Epithelial cell of proximal tubule (primary cell): ENCODE measurements at regions not wholly inside any gene's neighbourhood (a gene's known extent, or its start where the extent isn't known, plus 50 kb on each side); places are given as distances from the start of the nearest gene placed in this dataset.

Experiments used
- DNase-seq: peaks from one replicate; pipeline ENCODE4 v3.0.0-alpha.2; 2011; ENCODE audit warnings: low read depth
- H3K4me3 ChIP-seq: 2 replicates; pipeline ENCODE4 v1.5.1; 2011; ENCODE audit warnings: low read depth, mild to moderate bottlenecking, low read length
- CTCF ChIP-seq: conservative IDR thresholded peaks from 2 replicates; pipeline ENCODE4 v1.5.1; 2012; ENCODE audit warnings: low read depth, mild to moderate bottlenecking, low read length

- H3K4me3 ChIP-seq, result no peak overlapping the region
- TF ChIP-seq CTCF, result no peak
- DNase-seq, result no peak
These were observed 289.0 kb downstream of the LRFN2 start for GRCh38 chr6:40298207-40298606.

- peak; percentile 51 for DNase-seq
- H3K4me3 ChIP-seq, result no peak overlapping the region
- no peak for TF ChIP-seq CTCF
These were observed 291.8 kb downstream of the LRFN2 start for GRCh38 chr6:40295251-40295950.

GRCh38 chr6:40293460-40294185 is 293.5 kb downstream of the LRFN2 start:
- DNase-seq, result no peak
- TF ChIP-seq CTCF, result no peak
- H3K4me3 ChIP-seq, result no peak overlapping the region

- TF ChIP-seq CTCF, result no peak
These were observed 294.1 kb downstream of the LRFN2 start for GRCh38 chr6:40293060-40293459.

GRCh38 chr6:40290816-40291215 is 296.3 kb downstream of the LRFN2 start:
- no peak overlapping the region for H3K4me3 ChIP-seq
- DNase-seq, result no peak
- no peak for TF ChIP-seq CTCF

More at GRCh38 chr6:40293060-40293459, 294.1 kb downstream of the LRFN2 start:
- no peak overlapping the region for H3K4me3 ChIP-seq
- DNase-seq, result no peak

GRCh38 chr6:40288919-40289318 is 298.2 kb downstream of the LRFN2 start:
- no peak for TF ChIP-seq CTCF
- DNase-seq, result no peak
- H3K4me3 ChIP-seq, result no peak overlapping the region

- no peak for DNase-seq
- no peak overlapping the region for H3K4me3 ChIP-seq
- no peak for TF ChIP-seq CTCF
These were observed 299.8 kb downstream of the LRFN2 start for GRCh38 chr6:40287296-40287850.
